A549 (cell line): ENCODE measurements at regions not wholly inside any gene's neighbourhood (a gene's known extent, or its start where the extent isn't known, plus 50 kb on each side); places are given as distances from the start of the nearest gene placed in this dataset.

Experiments
- ATAC-seq, 2 experiments: fragments of 200-7000 bp in 1 of 2; fragments of >200 bp in 1 of 2; cut with Nextera tagmentation in 1 of 2; cut with Tn5 transposase in 1 of 2; 3 replicates each; pipeline versions ENCODE4 v1.8.0 to v1.9.1; 2018 to 2020; ENCODE audit warnings: mild to moderate bottlenecking in 1 of 2, moderate library complexity in 1 of 2
- CTCF ChIA-PET: fragments of 300-600 bp; sonication (Branson Sonifier 250); formaldehyde crosslinking; extraction: SDS; loops from one replicate; lab custom pipeline; 2021; ENCODE audit warnings: antibody characterized with exemption, inconsistent platforms; lab: Yijun Ruan, JAX
- POLR2A ChIA-PET: fragments of 350-600 bp; formaldehyde crosslinking; extraction: SDS; loops from one replicate; lab custom pipeline; 2021; ENCODE audit warnings: antibody characterized with exemption, inconsistent platforms; lab: Yijun Ruan, JAX
- DNase-seq, 2 experiments: peaks; one replicate each; pipeline versions ENCODE4 v3.0.0 to v3.0.0-alpha.2; 2011 to 2016; ENCODE audit warnings: low read depth in 1 of 2, low spot score in 1 of 2
- FAIRE-seq: peaks from 2 replicates; lab custom pipeline; 2011; peaks lifted over from hg19 to GRCh38; lab: Jason Lieb, UNC
- H3K27ac ChIP-seq, 2 experiments: fragments of >200 bp; sonication (Bioruptor Twin); formaldehyde crosslinking; 3 replicates each; pipeline ENCODE4 v1.5.1; 2016 to 2017
- H3K4me1 ChIP-seq: fragments of >200 bp; sonication (Bioruptor Twin); formaldehyde crosslinking; 3 replicates; pipeline ENCODE4 v1.6.1; 2016
- H3K4me2 ChIP-seq: fragments of >200 bp; sonication (Bioruptor Twin); formaldehyde crosslinking; 3 replicates; pipeline ENCODE4 v1.6.1; 2016
- H3K4me3 ChIP-seq: fragments of >200 bp; sonication (Bioruptor Twin); formaldehyde crosslinking; 3 replicates; pipeline ENCODE4 v1.5.1; 2016
- H3K9me3 ChIP-seq: fragments of >200 bp; sonication (Bioruptor Twin); formaldehyde crosslinking; 3 replicates; pipeline ENCODE4 v1.6.1; 2016
- BHLHE40 ChIP-seq: IDR thresholded peaks from 2 replicates; pipeline ENCODE4 v1.6.1; 2012; ENCODE audit warnings: low read depth, low read length, inconsistent platforms
- CBX2 ChIP-seq: fragments of 200-600 bp; sonication (generic); IDR thresholded peaks from 2 replicates; pipeline ENCODE4 v1.6.1; 2016; ENCODE audit warnings: low read depth, mild to moderate bottlenecking, borderline replicate concordance
- CHD4 ChIP-seq: fragments of 200-600 bp; sonication (generic); IDR thresholded peaks from 2 replicates; pipeline ENCODE4 v1.6.1; 2016; ENCODE audit warnings: antibody characterized with exemption, mild to moderate bottlenecking, borderline replicate concordance
- EHMT2 ChIP-seq: fragments of 200-600 bp; sonication (generic); IDR thresholded peaks from 2 replicates; pipeline ENCODE4 v1.6.1; 2016; ENCODE audit warnings: antibody characterized with exemption, low read depth, mild to moderate bottlenecking, moderate library complexity
- ESRRA ChIP-seq: fragments of 150-350 bp; IDR thresholded peaks from 2 replicates; pipeline ENCODE4 v1.6.1; 2014; ENCODE audit warnings: mild to moderate bottlenecking, low read length, borderline replicate concordance
- FOXS1 ChIP-seq: fragments of 250-450 bp; sonication (Bioruptor Pico); IDR thresholded peaks from 2 replicates; pipeline ENCODE4 v1.5.0; 2020; ENCODE audit warnings: mild to moderate bottlenecking, moderate library complexity
- GATA3 ChIP-seq: IDR thresholded peaks from 2 replicates; pipeline ENCODE4 v1.6.1; 2012; ENCODE audit warnings: borderline replicate concordance
- HOXA7 ChIP-seq: fragments of 250-450 bp; sonication (Bioruptor Pico); IDR thresholded peaks from 2 replicates; pipeline ENCODE4 v1.5.0; 2020; ENCODE audit warnings: mild to moderate bottlenecking, moderate library complexity
- HOXB13 ChIP-seq: fragments of 250-450 bp; sonication (Bioruptor Pico); IDR thresholded peaks from 2 replicates; pipeline ENCODE4 v1.5.0; 2020; ENCODE audit warnings: low read depth, mild to moderate bottlenecking, moderate library complexity
- MAZ ChIP-seq: fragments of 150-350 bp; IDR thresholded peaks from 2 replicates; pipeline ENCODE4 v1.6.1; 2014; ENCODE audit warnings: antibody characterized with exemption, low read depth, low read length, borderline replicate concordance
- NFE2L2 ChIP-seq: fragments of 150-350 bp; conservative IDR thresholded peaks from 2 replicates; pipeline ENCODE4 v1.6.1; 2014; ENCODE audit warnings: low read length
- NPAS2 ChIP-seq: fragments of 250-450 bp; sonication (Bioruptor Pico); IDR thresholded peaks from 2 replicates; pipeline ENCODE4 v1.8.0; 2022; ENCODE audit warnings: mild to moderate bottlenecking, moderate library complexity, borderline replicate concordance
- NR3C1 ChIP-seq: fragments of >200 bp; sonication (Bioruptor Twin); formaldehyde crosslinking; IDR thresholded peaks from 3 replicates; pipeline ENCODE4 v1.6.1; 2017
- PBX3 ChIP-seq: IDR thresholded peaks from 2 replicates; pipeline ENCODE4 v1.6.1; 2012
- RAD21 ChIP-seq, 2 experiments: fragments of >200 bp in 1 of 2; sonication (Bioruptor Twin) in 1 of 2; formaldehyde crosslinking in 1 of 2; IDR thresholded peaks in 1 of 2; conservative IDR thresholded peaks in 1 of 2; 2 replicates in 1 of 2; 3 replicates in 1 of 2; pipeline ENCODE4 v1.6.1; 2012 to 2018; ENCODE audit warnings: inconsistent platforms in 1 of 2
- REST ChIP-seq: fragments of 200-600 bp; sonication (generic); IDR thresholded peaks from 2 replicates; pipeline ENCODE4 v1.6.1; 2016; ENCODE audit warnings: antibody characterized with exemption, mild to moderate bottlenecking, moderate library complexity
- SMC3 ChIP-seq: fragments of >200 bp; sonication (Bioruptor Twin); formaldehyde crosslinking; IDR thresholded peaks from 3 replicates; pipeline ENCODE4 v1.6.1; 2018; ENCODE audit warnings: inconsistent platforms
- SREBF2 ChIP-seq: fragments of 450-650 bp; IDR thresholded peaks from 2 replicates; pipeline ENCODE4 v1.6.1; 2014; ENCODE audit warnings: mild to moderate bottlenecking, moderate library complexity
- TP53 ChIP-seq: fragments of 250-450 bp; sonication (Bioruptor Pico); IDR thresholded peaks from 2 replicates; pipeline ENCODE4 v1.5.0; 2021; ENCODE audit warnings: mild to moderate bottlenecking, moderate library complexity
- USF2 ChIP-seq: fragments of 450-650 bp; IDR thresholded peaks from 2 replicates; pipeline ENCODE4 v1.6.1; 2014; ENCODE audit warnings: antibody characterized with exemption
- WGBS: methylation state at CpG from one replicate; pipeline ENCODE4 v1.1.6; 2017; ENCODE audit errors: missing lambda C conversion rate; 5-methylcytosine and 5-hydroxymethylcytosine counted together
- TF ChIP-seq, protein P1 (sequence below): fragments of 250-450 bp; sonication (Bioruptor Pico); IDR thresholded peaks from 2 replicates; pipeline ENCODE4 v1.5.0; 2020; ENCODE audit warnings: low read depth, mild to moderate bottlenecking, moderate library complexity
- TF ChIP-seq, protein P2 (sequence below): fragments of >200 bp; sonication (Bioruptor Twin); formaldehyde crosslinking; IDR thresholded peaks from 2 replicates; pipeline ENCODE4 v1.6.1; 2016

DNA sequence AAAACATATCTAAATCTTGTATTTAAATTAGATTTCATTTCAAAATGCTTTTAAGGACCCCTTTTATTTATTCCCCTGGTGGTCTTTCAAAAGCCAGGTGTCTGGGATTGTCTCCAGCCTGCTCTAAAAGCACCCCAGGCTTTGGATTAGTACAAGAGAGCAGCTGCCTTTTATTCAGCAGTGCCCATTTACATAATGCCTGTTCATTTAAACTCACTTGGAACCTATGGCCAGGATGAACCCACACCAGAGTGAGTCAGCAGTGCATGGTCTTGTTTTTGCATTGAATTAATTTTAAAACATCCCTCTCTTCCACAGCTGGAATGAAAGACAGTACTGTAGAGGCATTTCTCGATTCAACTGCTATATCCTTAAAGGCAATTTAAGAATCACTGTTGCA is 64.1 kb upstream of the TENM3 start:
- CTCF ChIA-PET: no interaction called here
- WGBS: 29% methylated on average over 1 of the region's 1 CpG
- Histone ChIP-seq H3K9me3 (no peaks in the 10 kb centered on the region), H3K27ac (peak overlapping the region; percentile 16 to 62; a peak in 4 of 6 replicates), H3K4me1 (peaks cover 49% of the 10 kb centered on the region), H3K4me2 (peak overlapping the region; percentile 28), H3K4me3 (no peak overlapping the region)
- DNase-seq: no peak
- ATAC-seq: no peak
- TF ChIP-seq NPAS2 (no peak), BHLHE40 (no peak), HOXA7 (CRISPR knock-in tag) (no peak), NFE2L2 (no peak), USF2 (no peak)
- POLR2A ChIA-PET: no interaction called here
- FAIRE-seq: no peak

- POLR2A ChIA-PET: no interaction called here
- WGBS: 0% methylated on average over 1 of the region's 1 CpG
Observed at GRCh38 chr4:182179751-182180150, 63.5 kb upstream of the TENM3 start.

GRCh38 chr4:182185491-182185890 is 57.7 kb upstream of the TENM3 start:
- no peak overlapping the region for H3K4me3 ChIP-seq
- TF ChIP-seq MAZ: no peak
- no peak for TF ChIP-seq EHMT2
- no peak for TF ChIP-seq NFE2L2
- no peak for TF ChIP-seq FOXS1 (CRISPR knock-in tag)
- no peak for TF ChIP-seq PBX3
- TF ChIP-seq SREBF2: no peak
- no peak for TF ChIP-seq CBX2
- no peak for TF ChIP-seq CHD4
- no peak for TF ChIP-seq REST
- TF ChIP-seq, protein P1, sequence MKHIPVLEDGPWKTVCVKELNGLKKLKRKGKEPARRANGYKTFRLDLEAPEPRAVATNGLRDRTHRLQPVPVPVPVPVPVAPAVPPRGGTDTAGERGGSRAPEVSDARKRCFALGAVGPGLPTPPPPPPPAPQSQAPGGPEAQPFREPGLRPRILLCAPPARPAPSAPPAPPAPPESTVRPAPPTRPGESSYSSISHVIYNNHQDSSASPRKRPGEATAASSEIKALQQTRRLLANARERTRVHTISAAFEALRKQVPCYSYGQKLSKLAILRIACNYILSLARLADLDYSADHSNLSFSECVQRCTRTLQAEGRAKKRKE: no peak
- TF ChIP-seq, protein P2, sequence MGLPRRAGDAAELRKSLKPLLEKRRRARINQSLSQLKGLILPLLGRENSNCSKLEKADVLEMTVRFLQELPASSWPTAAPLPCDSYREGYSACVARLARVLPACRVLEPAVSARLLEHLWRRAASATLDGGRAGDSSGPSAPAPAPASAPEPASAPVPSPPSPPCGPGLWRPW: no peak
- TF ChIP-seq RAD21 (conservative IDR thresholded peaks at IDR 0.05 in 1 of 2, IDR thresholded peaks at IDR 0.05 in 1 of 2): no peak
- no peak for TF ChIP-seq GATA3
- TF ChIP-seq HOXB13 (CRISPR knock-in tag): no peak
- TF ChIP-seq USF2: no peak
- TF ChIP-seq TP53 (CRISPR knock-in tag): no peak
- no peak for TF ChIP-seq ESRRA
- TF ChIP-seq, all 56 proteins: peak for 0
- Histone ChIP-seq H3K4me1 (peaks cover 10% of the 10 kb centered on the region; the same call in 1 of the 3 replicates), H3K4me2 (no peak overlapping the region), H3K27ac (0 out of 6 replicates have a peak overlapping the region, but pooled peaks of 1 of the 2 experiments have one; percentile 31), H3K9me3 (no peaks in the 10 kb centered on the region)
- ATAC-seq: no peak
- DNase-seq: no peak
- ChIA-PET POLR2A (no interaction called here), CTCF (interaction anchor here (0.7 kb wide), 1 partner anchor 38 kb away, joined by 3 read pairs; no protein-coding TSS in a partner anchor)
- FAIRE-seq: no peak
- WGBS: 62% methylated on average over 6 of the region's 6 CpGs

More at GRCh38 chr4:182179751-182180150, 63.5 kb upstream of the TENM3 start:
- peak overlapping the region; percentile 28; the same call in 2 of the 3 replicates for H3K4me2 ChIP-seq
- CTCF ChIA-PET: no interaction called here
- no peak for FAIRE-seq
- no peaks in the 10 kb centered on the region for H3K9me3 ChIP-seq
- TF ChIP-seq NR3C1 (no peak), SMC3 (no peak)
- no peak for ATAC-seq
- H3K4me1 ChIP-seq: peaks cover 46% of the 10 kb centered on the region
- no peak for DNase-seq
- peak overlapping the region in 1 of 2 experiments; percentile 16; a peak in 2 of 6 replicates for H3K27ac ChIP-seq
- no peak overlapping the region for H3K4me3 ChIP-seq
